ENCODE measurements at regions not wholly inside any gene's neighbourhood (a gene's known extent, or its start where the extent isn't known, plus 50 kb on each side); places are given as distances from the start of the nearest gene placed in this dataset.
"Not testable (repeated sequence)": the region's sequence is repeated elsewhere in the genome, so short reads cannot be mapped to it uniquely, and the experiment has no call there.

GRCh38 chr15:58357529-58358476 is 74.0 kb upstream of the LIPC start:
- TF ChIP-seq CTCF (IDR thresholded peaks at IDR 0.05; ENCODE audit: borderline replicate concordance, insufficient read depth, low read depth, low read length) = no peak
- H3K4me3 ChIP-seq (ENCODE audit: low read depth, low read length) = no peak overlapping the region

DNA sequence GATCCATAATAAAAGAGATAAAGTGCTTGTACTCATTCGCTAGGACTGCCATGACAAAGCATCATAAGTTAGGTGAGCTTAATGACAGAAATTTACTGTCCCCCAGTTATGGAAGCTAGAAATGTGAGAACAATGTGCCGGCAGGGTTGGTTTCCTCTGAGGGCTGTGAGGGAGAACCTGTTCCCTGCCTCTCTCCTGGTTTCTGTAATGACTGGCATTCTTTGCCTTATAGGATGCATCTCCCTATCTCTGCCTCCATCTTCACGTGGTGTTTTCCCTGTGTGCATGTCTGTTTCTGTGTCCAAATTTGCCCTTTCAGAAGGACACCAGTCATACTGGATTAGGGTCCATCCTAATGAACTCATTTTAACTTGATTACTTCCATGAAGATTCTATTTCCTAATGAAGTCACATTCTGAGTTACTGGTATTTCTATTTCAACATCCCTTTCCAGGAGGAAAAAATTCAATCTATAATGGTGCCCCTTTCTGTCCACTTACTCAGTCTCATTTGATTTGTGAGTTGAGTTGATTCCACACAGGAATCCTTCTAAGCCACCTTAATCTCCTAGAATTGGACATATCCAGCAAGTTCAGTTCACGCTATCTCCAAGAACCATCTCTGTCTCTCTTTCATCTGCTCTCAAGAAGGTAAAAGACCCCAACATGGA is 71.2 kb upstream of the LIPC start:
- no peak overlapping the region for H3K4me3 ChIP-seq (ENCODE audit: low read depth, low read length)
- no peak for TF ChIP-seq CTCF (IDR thresholded peaks at IDR 0.05; ENCODE audit: borderline replicate concordance, insufficient read depth, low read depth, low read length)

- no peak for TF ChIP-seq CTCF (IDR thresholded peaks at IDR 0.05; ENCODE audit: borderline replicate concordance, insufficient read depth, low read depth, low read length)
- no peak overlapping the region for H3K4me3 ChIP-seq (ENCODE audit: low read depth, low read length)
These were observed 70.5 kb upstream of the LIPC start for GRCh38 chr15:58361273-58361759.

DNA sequence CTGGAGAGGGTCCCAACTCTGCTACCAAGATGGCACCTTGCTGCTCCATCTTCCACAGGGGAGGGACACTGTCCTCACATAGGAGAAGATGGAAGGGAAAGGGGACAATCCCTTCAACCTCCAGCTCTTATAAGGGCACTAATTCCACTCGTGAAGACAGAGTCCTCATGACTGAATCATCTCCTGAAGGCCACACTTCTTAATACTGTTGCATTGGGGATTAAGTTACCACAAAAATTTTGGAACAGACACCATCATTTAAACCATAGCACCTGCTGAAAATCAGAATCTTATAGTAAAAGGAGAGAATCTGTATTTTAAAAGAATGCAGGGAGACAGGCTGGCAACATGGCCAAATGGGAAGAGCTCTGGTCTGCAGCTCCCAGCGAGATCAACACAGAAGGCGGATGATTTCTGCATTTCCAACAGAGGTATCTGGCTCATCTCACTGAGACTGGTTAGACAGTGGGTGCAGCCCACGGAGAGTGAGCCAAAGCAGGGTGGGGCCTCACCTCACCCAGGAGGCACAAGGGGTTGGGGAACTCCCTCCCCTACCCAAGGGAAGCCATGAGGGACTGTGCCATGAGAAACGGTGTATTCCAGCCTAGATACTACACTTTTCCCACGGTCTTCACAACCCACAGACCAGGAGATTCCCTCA is 69.4 kb upstream of the LIPC start:
- no peak overlapping the region for H3K4me3 ChIP-seq (ENCODE audit: low read depth, low read length)
- no peak for TF ChIP-seq CTCF (IDR thresholded peaks at IDR 0.05; ENCODE audit: borderline replicate concordance, insufficient read depth, low read depth, low read length)

- H3K4me3 ChIP-seq (ENCODE audit: low read depth, low read length) = not testable (repeated sequence)
These were observed 68.7 kb upstream of the LIPC start for GRCh38 chr15:58363118-58363517.

- not testable (repeated sequence) for H3K4me3 ChIP-seq (ENCODE audit: low read depth, low read length)
These were observed 68.1 kb upstream of the LIPC start for GRCh38 chr15:58363673-58364072.

- H3K4me3 ChIP-seq (ENCODE audit: low read depth, low read length) = not testable (repeated sequence)
These were observed 66.7 kb upstream of the LIPC start for GRCh38 chr15:58365098-58365497.

- H3K4me3 ChIP-seq (ENCODE audit: low read depth, low read length) = no peak overlapping the region
- TF ChIP-seq CTCF (IDR thresholded peaks at IDR 0.05; ENCODE audit: borderline replicate concordance, insufficient read depth, low read depth, low read length) = no peak
These were observed 62.5 kb upstream of the LIPC start for GRCh38 chr15:58369261-58369701.
